ENCODE measurements at regions not wholly inside any gene's neighbourhood (a gene's known extent, or its start where the extent isn't known, plus 50 kb on each side); places are given as distances from the start of the nearest gene placed in this dataset.
A peak's percentile ranks its signal among the peaks of the same experiment; 100 is the strongest.

GRCh38 chr7:24127930-24128329, 156.1 kb upstream of the NPY start:
- intact Hi-C loops (cut with DNase I): no loop called here
- H3K36me3 ChIP-seq: no peaks in the 10 kb centered on the region
- H3K9me3 ChIP-seq: no peaks in the 10 kb centered on the region
- no peaks in the 10 kb centered on the region for H3K27me3 ChIP-seq
- H3K27ac ChIP-seq: no peak overlapping the region
- H3K4me3 ChIP-seq: no peak overlapping the region
- no peaks in the 10 kb centered on the region for H3K4me1 ChIP-seq
- TF ChIP-seq POLR2AphosphoS5 (IDR thresholded peaks at IDR 0.05; ENCODE audit: insufficient read depth in 1 of 2, low read depth in 1 of 2): no peak
- TF ChIP-seq POLR2A (IDR thresholded peaks at IDR 0.05): no peak
- TF ChIP-seq CTCF (IDR thresholded peaks at IDR 0.05): no peak
- DNase-seq (ENCODE audit: extremely low spot score in 2 of 2): no peak

GRCh38 chr7:24129597-24129996, 154.4 kb upstream of the NPY start:
- no peaks in the 10 kb centered on the region for H3K4me1 ChIP-seq
- no peak overlapping the region for H3K27ac ChIP-seq
- no peak for TF ChIP-seq POLR2A (IDR thresholded peaks at IDR 0.05)
- no peak for TF ChIP-seq CTCF (IDR thresholded peaks at IDR 0.05)
- TF ChIP-seq POLR2AphosphoS5 (IDR thresholded peaks at IDR 0.05; ENCODE audit: insufficient read depth in 1 of 2, low read depth in 1 of 2): no peak
- no peaks in the 10 kb centered on the region for H3K36me3 ChIP-seq
- intact Hi-C loops (cut with DNase I): no loop called here
- no peak overlapping the region for H3K4me3 ChIP-seq
- no peak for DNase-seq (ENCODE audit: extremely low spot score in 2 of 2)
- H3K27me3 ChIP-seq: no peaks in the 10 kb centered on the region
- H3K9me3 ChIP-seq: no peaks in the 10 kb centered on the region

- no peak overlapping the region for H3K27ac ChIP-seq
- no peaks in the 10 kb centered on the region for H3K36me3 ChIP-seq
- no peaks in the 10 kb centered on the region for H3K27me3 ChIP-seq
- intact Hi-C loops (cut with DNase I): no loop called here
- H3K4me3 ChIP-seq: no peak overlapping the region
- no peaks in the 10 kb centered on the region for H3K4me1 ChIP-seq
- no peak for TF ChIP-seq CTCF (IDR thresholded peaks at IDR 0.05)
- TF ChIP-seq POLR2AphosphoS5 (IDR thresholded peaks at IDR 0.05; ENCODE audit: insufficient read depth in 1 of 2, low read depth in 1 of 2): no peak
- TF ChIP-seq POLR2A (IDR thresholded peaks at IDR 0.05): no peak
- H3K9me3 ChIP-seq: no peaks in the 10 kb centered on the region
- DNase-seq (ENCODE audit: extremely low spot score in 2 of 2): no peak
Observed at GRCh38 chr7:24130631-24131030, 153.4 kb upstream of the NPY start.

- peak in 1 of 2 donors; percentile 67 for DNase-seq (ENCODE audit: extremely low spot score in 2 of 2)
- H3K27me3 ChIP-seq: no peaks in the 10 kb centered on the region
Observed at GRCh38 chr7:24133691-24134090, 150.3 kb upstream of the NPY start.

GRCh38 chr7:24134535-24134934, 149.5 kb upstream of the NPY start:
- no peaks in the 10 kb centered on the region for H3K36me3 ChIP-seq
- peak in 1 of 2 donors; percentile 54 for DNase-seq (ENCODE audit: extremely low spot score in 2 of 2)
- H3K27me3 ChIP-seq: no peaks in the 10 kb centered on the region
- no peaks in the 10 kb centered on the region for H3K4me1 ChIP-seq
- intact Hi-C loops (cut with DNase I): no loop called here
- no peak overlapping the region for H3K4me3 ChIP-seq
- no peak overlapping the region for H3K27ac ChIP-seq
- TF ChIP-seq POLR2A (IDR thresholded peaks at IDR 0.05) (no peak), CTCF (IDR thresholded peaks at IDR 0.05) (no peak), POLR2AphosphoS5 (IDR thresholded peaks at IDR 0.05; ENCODE audit: insufficient read depth in 1 of 2, low read depth in 1 of 2) (no peak)
- no peaks in the 10 kb centered on the region for H3K9me3 ChIP-seq

More at GRCh38 chr7:24133691-24134090, 150.3 kb upstream of the NPY start:
- H3K9me3 ChIP-seq: no peaks in the 10 kb centered on the region
- no peak overlapping the region for H3K4me3 ChIP-seq
- intact Hi-C loops (cut with DNase I): no loop called here
- no peaks in the 10 kb centered on the region for H3K36me3 ChIP-seq
- no peak overlapping the region for H3K27ac ChIP-seq
- TF ChIP-seq POLR2AphosphoS5 (IDR thresholded peaks at IDR 0.05; ENCODE audit: insufficient read depth in 1 of 2, low read depth in 1 of 2) (no peak), CTCF (IDR thresholded peaks at IDR 0.05) (no peak), POLR2A (IDR thresholded peaks at IDR 0.05) (no peak)
- no peaks in the 10 kb centered on the region for H3K4me1 ChIP-seq
